H1 (cell line): ENCODE measurements at regions not wholly inside any gene's neighbourhood (a gene's known extent, or its start where the extent isn't known, plus 50 kb on each side); places are given as distances from the start of the nearest gene placed in this dataset.
A peak's percentile ranks its signal among the peaks of the same experiment; 100 is the strongest.

ENCODE experiments used
- CTCF ChIA-PET: fragments of 300-600 bp; sonication (Branson Sonifier 250); formaldehyde crosslinking; loops from one replicate; lab custom pipeline; 2021; ENCODE audit not compliant: partially characterized antibody; lab: Charles Lee
- POLR2A ChIA-PET: fragments of 300-600 bp; sonication (Branson Sonifier 250); formaldehyde crosslinking; loops from one replicate; lab custom pipeline; 2021; ENCODE audit warnings: inconsistent platforms; ENCODE audit not compliant: partially characterized antibody; lab: Charles Lee
- DNase-seq, 2 experiments: peaks; one replicate each; pipeline versions ENCODE4 v3.0.0 to v3.0.0-alpha.2; 2010 to 2022; ENCODE audit warnings: low spot score in 2 of 2, low read depth in 1 of 2, mixed read lengths in 1 of 2
- FAIRE-seq: peaks from 2 replicates; lab custom pipeline; 2011; peaks lifted over from hg19 to GRCh38; lab: Jason Lieb, UNC
- H2AFZ ChIP-seq: 2 replicates; pipeline ENCODE4 v1.8.1; 2012; ENCODE audit warnings: low read length, inconsistent platforms
- H2AK5ac ChIP-seq: 2 replicates; pipeline ENCODE4 v1.6.1; 2013; ENCODE audit warnings: low read depth, low read length
- H2BK120ac ChIP-seq: replicated peaks from 2 replicates; pipeline ENCODE3; 2013; ENCODE audit warnings: low read depth, low read length, inconsistent platforms
- H2BK12ac ChIP-seq: 2 replicates; pipeline ENCODE4 v1.6.1; 2013; ENCODE audit warnings: low read depth, low read length
- H2BK15ac ChIP-seq: 2 replicates; pipeline ENCODE4 v1.6.1; 2013; ENCODE audit warnings: low read length
- H2BK20ac ChIP-seq: 2 replicates; pipeline ENCODE4 v1.6.1; 2013; ENCODE audit warnings: low read length
- H2BK5ac ChIP-seq: 2 replicates; pipeline ENCODE4 v1.6.1; 2013; ENCODE audit warnings: low read depth, low read length
- H3K14ac ChIP-seq: 2 replicates; pipeline ENCODE4 v1.6.1; 2013; ENCODE audit warnings: inconsistent platforms; ENCODE audit not compliant: insufficient read length
- H3K18ac ChIP-seq: 2 replicates; pipeline ENCODE4 v1.6.1; 2013; ENCODE audit warnings: low read length; ENCODE audit errors: extremely low read depth
- H3K23ac ChIP-seq: 2 replicates; pipeline ENCODE4 v1.6.1; 2013; ENCODE audit warnings: inconsistent platforms; ENCODE audit not compliant: insufficient read length
- H3K23me2 ChIP-seq: 2 replicates; pipeline ENCODE4 v1.6.1; 2013; ENCODE audit warnings: low read depth, low read length
- H3K27ac ChIP-seq: 2 replicates; pipeline ENCODE4 v1.6.1; 2011; ENCODE audit warnings: low read depth, low read length, inconsistent platforms
- H3K27me3 ChIP-seq, 4 experiments: replicated peaks in 1 of 4; 1 replicate in 1 of 4; 2 replicates in 3 of 4; pipeline versions ENCODE4 v1.6.1 to v1.8.1; 2011 to 2013; ENCODE audit warnings: low read length in 3 of 4, mild to moderate bottlenecking in 3 of 4, inconsistent platforms in 2 of 4, mixed read lengths in 2 of 4, moderate library complexity in 1 of 4; ENCODE audit not compliant: control insufficient read depth in 3 of 4, insufficient read depth in 3 of 4; ENCODE audit errors: extremely low read depth in 1 of 4
- H3K36me3 ChIP-seq, 4 experiments: 2 replicates each; pipeline versions ENCODE4 v1.6.1 to v1.8.1; 2011 to 2013; ENCODE audit warnings: mild to moderate bottlenecking in 4 of 4, low read length in 3 of 4, moderate library complexity in 2 of 4, control low read depth in 1 of 4, inconsistent platforms in 1 of 4; ENCODE audit not compliant: insufficient read depth in 4 of 4, control insufficient read depth in 2 of 4
- H3K4ac ChIP-seq: replicated peaks from 2 replicates; pipeline ENCODE3; 2013; ENCODE audit warnings: low read length, low read depth, mixed read lengths, inconsistent platforms; ENCODE audit not compliant: insufficient read length
- H3K4me1 ChIP-seq, 4 experiments: replicated peaks in 1 of 4; 1 replicate in 1 of 4; 2 replicates in 3 of 4; pipeline versions ENCODE4 v1.6.1 to v1.8.1; 2011 to 2013; ENCODE audit warnings: low read length in 3 of 4, inconsistent platforms in 2 of 4, mixed read lengths in 1 of 4; ENCODE audit not compliant: insufficient read depth in 4 of 4, control insufficient read depth in 3 of 4
- H3K4me2 ChIP-seq, 2 experiments: 2 replicates each; pipeline versions ENCODE4 v1.6.1 to v1.8.1; 2011 to 2013; ENCODE audit warnings: low read depth in 2 of 2, low read length in 2 of 2, control low read depth in 1 of 2, inconsistent platforms in 1 of 2, mild to moderate bottlenecking in 1 of 2; ENCODE audit not compliant: insufficient read depth in 1 of 2
- H3K4me3 ChIP-seq, 4 experiments: fragments of 200-600, 300-600 bp in 1 of 4; sonication (generic), shearing (Covaris generic), sonication (Bioruptor Twin) in 1 of 4; 2 replicates each; pipeline versions ENCODE4 v1.5.1 to v1.8.1; 2011 to 2016; ENCODE audit warnings: low read length in 4 of 4, low read depth in 3 of 4, control low read depth in 2 of 4, inconsistent platforms in 2 of 4, mild to moderate bottlenecking in 2 of 4, mixed read lengths in 1 of 4, moderate library complexity in 1 of 4; ENCODE audit not compliant: insufficient read depth in 2 of 4; ENCODE audit errors: extremely low read depth in 1 of 4
- H3K56ac ChIP-seq: replicated peaks from 2 replicates; pipeline ENCODE3; 2013; ENCODE audit warnings: low read depth, mild to moderate bottlenecking, mixed read lengths, low read length, inconsistent platforms; ENCODE audit not compliant: insufficient read length
- H3K79me1 ChIP-seq: 2 replicates; pipeline ENCODE4 v1.6.1; 2013; ENCODE audit warnings: low read depth, low read length, control low read depth
- H3K79me2 ChIP-seq, 2 experiments: 2 replicates each; pipeline versions ENCODE4 v1.6.1 to v1.8.1; 2012 to 2013; ENCODE audit warnings: low read length in 2 of 2, mild to moderate bottlenecking in 2 of 2, inconsistent platforms in 1 of 2; ENCODE audit not compliant: insufficient read depth in 2 of 2, control insufficient read depth in 1 of 2
- H3K9ac ChIP-seq, 4 experiments: replicated peaks in 1 of 4; 1 replicate in 1 of 4; 2 replicates in 3 of 4; pipeline versions ENCODE4 v1.6.1 to v1.8.1; 2011 to 2013; ENCODE audit warnings: low read depth in 3 of 4, low read length in 3 of 4, control low read depth in 2 of 4, mild to moderate bottlenecking in 2 of 4, moderate library complexity in 2 of 4, inconsistent platforms in 1 of 4; ENCODE audit errors: extremely low read depth in 1 of 4
- H3K9me3 ChIP-seq, 2 experiments: 2 replicates each; pipeline versions ENCODE4 v1.6.1 to v1.8.1; 2012 to 2013; ENCODE audit warnings: mild to moderate bottlenecking in 2 of 2, moderate library complexity in 2 of 2, control low read depth in 1 of 2, inconsistent platforms in 1 of 2, low read depth in 1 of 2, low read length in 1 of 2, mixed read lengths in 1 of 2; ENCODE audit not compliant: insufficient read depth in 2 of 2
- H4K20me1 ChIP-seq, 2 experiments: replicated peaks in 1 of 2; 2 replicates each; pipeline versions ENCODE3 to v1.8.1; 2011 to 2013; ENCODE audit warnings: inconsistent platforms in 2 of 2, low read length in 2 of 2, mild to moderate bottlenecking in 1 of 2; ENCODE audit not compliant: insufficient read depth in 2 of 2, control insufficient read depth in 1 of 2
- H4K5ac ChIP-seq: 2 replicates; pipeline ENCODE4 v1.6.1; 2013; ENCODE audit warnings: low read length, low read depth, mixed read lengths, inconsistent platforms; ENCODE audit not compliant: insufficient read length
- H4K8ac ChIP-seq: 2 replicates; pipeline ENCODE4 v1.8.0; 2013; ENCODE audit warnings: mild to moderate bottlenecking, moderate library complexity, low read length, inconsistent platforms; ENCODE audit not compliant: insufficient read depth; ENCODE audit errors: extremely low read depth
- H4K91ac ChIP-seq: replicated peaks from 2 replicates; pipeline ENCODE3; 2013; ENCODE audit warnings: low read length, mixed read lengths, inconsistent platforms; ENCODE audit not compliant: insufficient read length
- BCL11A ChIP-seq, 2 experiments: IDR thresholded peaks; one replicate each; pipeline ENCODE4 v1.6.1; 2011; ENCODE audit warnings: low read depth in 2 of 2, low read length in 2 of 2, mild to moderate bottlenecking in 2 of 2
- JUN ChIP-seq: IDR thresholded peaks from 2 replicates; pipeline ENCODE4 v1.6.1; 2011; ENCODE audit warnings: low read depth, mild to moderate bottlenecking, improper control_type of control experiment, low read length
- KDM4A ChIP-seq: IDR thresholded peaks from one replicate; pipeline ENCODE4 v1.7.1; 2012; ENCODE audit warnings: low read depth, mild to moderate bottlenecking, moderate library complexity, low read length, inconsistent platforms; ENCODE audit not compliant: severe bottlenecking
- WGBS, 2 experiments: shearing (Covaris generic) in 1 of 2; methylation state at CpG; one replicate each; pipeline versions ENCODE4 v1.1.6 to v1.1.7; 2013 to 2015; ENCODE audit warnings: low lambda C conversion rate in 2 of 2, mixed read lengths in 2 of 2, inconsistent platforms in 1 of 2, low coverage in 1 of 2, missing lambda C conversion rate in 1 of 2; ENCODE audit not compliant: insufficient replicate concordance in 2 of 2, insufficient coverage in 1 of 2, insufficient read length in 1 of 2; ENCODE audit errors: extremely low coverage in 1 of 2, missing lambda C conversion rate in 1 of 2; 5-methylcytosine and 5-hydroxymethylcytosine counted together
- TF ChIP-seq, protein P1 (sequence below): IDR thresholded peaks from 2 replicates; pipeline ENCODE4 v1.6.1; 2012; ENCODE audit warnings: inconsistent platforms

DNA sequence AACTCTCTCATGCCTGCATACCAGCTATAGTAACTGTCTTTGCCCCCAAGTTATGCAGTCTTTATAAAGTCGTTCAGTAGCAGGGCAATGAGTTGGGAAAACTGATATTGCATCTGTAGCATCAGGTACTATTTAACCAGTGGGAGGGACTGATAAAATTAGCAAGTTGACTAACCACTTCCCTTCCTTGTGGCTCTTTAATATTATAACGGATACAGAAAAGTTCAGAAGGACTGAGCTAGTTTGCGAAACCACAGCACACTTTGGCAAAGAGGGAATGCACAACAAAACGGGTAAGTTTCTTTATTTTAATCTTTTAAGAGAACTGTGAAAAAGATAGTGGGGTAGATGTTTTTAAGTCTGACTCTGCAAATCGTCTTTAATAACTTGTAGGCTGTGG lies 205.3 kb upstream of the HDAC9 start:
- ChIA-PET CTCF (interaction anchor here (0.6 to 1.2 kb wide), 4 partner anchors 30 to 340 kb away, joined by 3 to 7 read pairs (median 4); no protein-coding TSS in a partner anchor), POLR2A (no interaction called here)
- no peak overlapping the region for H3K14ac ChIP-seq
- no peak overlapping the region for H3K23ac ChIP-seq
- H2AK5ac ChIP-seq: no peak overlapping the region
- no peak overlapping the region for H4K8ac ChIP-seq
- no peak overlapping the region for H3K56ac ChIP-seq
- H2BK120ac ChIP-seq: no peak overlapping the region
- FAIRE-seq: no peak
- no peak overlapping the region for H3K9ac ChIP-seq
- no peak overlapping the region for H4K91ac ChIP-seq
- H3K4me2 ChIP-seq: no peak overlapping the region
- H3K18ac ChIP-seq: no peak overlapping the region
- no peaks in the 10 kb centered on the region for H3K79me2 ChIP-seq
- H4K20me1 ChIP-seq: no peaks in the 10 kb centered on the region
- no peak overlapping the region for H2BK12ac ChIP-seq
- H3K4me1 ChIP-seq: no peaks in the 10 kb centered on the region
- H3K79me1 ChIP-seq: no peaks in the 10 kb centered on the region
- no peak overlapping the region for H2BK15ac ChIP-seq
- H3K23me2 ChIP-seq: no peaks in the 10 kb centered on the region
- H3K27me3 ChIP-seq: no peaks in the 10 kb centered on the region
- no peak overlapping the region for H2BK5ac ChIP-seq
- WGBS, 2 experiments: 79% methylated on average over 5 of the region's 5 CpGs; no CpG with 5 or more reads in 1 of the 2 experiments
- H2BK20ac ChIP-seq: no peak overlapping the region
- no peaks in the 10 kb centered on the region for H3K9me3 ChIP-seq
- H4K5ac ChIP-seq: no peak overlapping the region
- DNase-seq: no peak
- H3K4me3 ChIP-seq: no peak overlapping the region
- no peaks in the 10 kb centered on the region for H3K36me3 ChIP-seq
- H2AFZ ChIP-seq: 0 out of 2 replicates have a peak overlapping the region, but pooled peaks have one; percentile 15
- no peak overlapping the region for H3K4ac ChIP-seq
- H3K27ac ChIP-seq: no peak overlapping the region
- TF ChIP-seq BCL11A (IDR thresholded peaks at IDR 0.05; ENCODE audit: low read depth in 2 of 2, low read length in 2 of 2) (no peak), JUN (no peak), KDM4A (no peak)
- TF ChIP-seq, protein P1, sequence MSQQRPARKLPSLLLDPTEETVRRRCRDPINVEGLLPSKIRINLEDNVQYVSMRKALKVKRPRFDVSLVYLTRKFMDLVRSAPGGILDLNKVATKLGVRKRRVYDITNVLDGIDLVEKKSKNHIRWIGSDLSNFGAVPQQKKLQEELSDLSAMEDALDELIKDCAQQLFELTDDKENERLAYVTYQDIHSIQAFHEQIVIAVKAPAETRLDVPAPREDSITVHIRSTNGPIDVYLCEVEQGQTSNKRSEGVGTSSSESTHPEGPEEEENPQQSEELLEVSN: no peak
